ENCODE measurements at regions not wholly inside any gene's neighbourhood (a gene's known extent, or its start where the extent isn't known, plus 50 kb on each side); places are given as distances from the start of the nearest gene placed in this dataset.

GRCh38 chr4:104235967-104236366 is 258.7 kb downstream of the CXXC4 start:
- H3K56ac ChIP-seq (ENCODE audit: insufficient read length, low read depth, low read length) = no peak overlapping the region
- H2BK5ac ChIP-seq (ENCODE audit: insufficient read length, low read length) = no peak overlapping the region
- no peak overlapping the region for H3K4me2 ChIP-seq (ENCODE audit: insufficient read depth, insufficient read length, low read length)
- Mint-ChIP-seq H3K36me3 (ENCODE audit: insufficient read depth in 1 of 3, low read depth in 3 of 3) (no peaks in the 10 kb centered on the region), H3K4me1 (no peaks in the 10 kb centered on the region), H3K27ac (0 out of 7 replicates have a peak overlapping the region, but pooled peaks of 1 of the 3 experiments have one; percentile 49), H3K27me3 (ENCODE audit: low read depth) (no peaks in the 10 kb centered on the region), H3K4me3 (no peak overlapping the region), H3K9me3 (no peaks in the 10 kb centered on the region)
- no peak overlapping the region for H3T11ph ChIP-seq (ENCODE audit: low read length)
- no peak overlapping the region for H2AFZ ChIP-seq (ENCODE audit: low read length)
- H3K9ac ChIP-seq (ENCODE audit: extremely low read depth, insufficient read length, low read length) = no peak overlapping the region
- H3K4me1 ChIP-seq (ENCODE audit: insufficient read depth, low read length) = no peaks in the 10 kb centered on the region
- DNase-seq = no peak
- no peak overlapping the region for H2BK20ac ChIP-seq (ENCODE audit: low read depth, low read length, poor library complexity, severe bottlenecking)
- no peaks in the 10 kb centered on the region for H3K27me3 ChIP-seq (ENCODE audit: insufficient read depth, low read length)
- H3K79me1 ChIP-seq (ENCODE audit: insufficient read depth, low read depth, low read length, poor library complexity, severe bottlenecking) = no peaks in the 10 kb centered on the region
- WGBS (ENCODE audit: extremely low coverage, insufficient read length, low lambda C conversion rate) = no CpG with 5 or more reads among the region's 4 CpGs
- H4K5ac ChIP-seq (ENCODE audit: insufficient read length, low read depth, low read length) = no peak overlapping the region
- H3K4ac ChIP-seq (ENCODE audit: low read depth, low read length) = no peak overlapping the region
- H2BK120ac ChIP-seq (ENCODE audit: low read depth, low read length, poor library complexity, severe bottlenecking) = no peak overlapping the region
- no peaks in the 10 kb centered on the region for H3K23me2 ChIP-seq (ENCODE audit: insufficient read length, low read depth, low read length, poor library complexity, severe bottlenecking)
- no peak overlapping the region for H4K8ac ChIP-seq (replicated peaks; ENCODE audit: insufficient read length, low read depth, low read length)
- H4K91ac ChIP-seq (ENCODE audit: insufficient read length, low read depth, low read length) = no peak overlapping the region
- H2AK5ac ChIP-seq (ENCODE audit: insufficient read length, low read length) = no peak overlapping the region
- H3K18ac ChIP-seq (ENCODE audit: insufficient read length, low read depth, low read length) = no peak overlapping the region
- no peak for TF ChIP-seq CTCF (conservative IDR thresholded peaks at IDR 0.05)
- H2BK12ac ChIP-seq (ENCODE audit: insufficient read length, low read depth, low read length) = no peak overlapping the region
- H2BK15ac ChIP-seq (ENCODE audit: low read depth, low read length) = no peak overlapping the region
- no peak overlapping the region for H3K23ac ChIP-seq (ENCODE audit: insufficient read length, low read depth, low read length)
- H3K9me3 ChIP-seq (ENCODE audit: control insufficient read depth, low read depth, low read length) = no peaks in the 10 kb centered on the region
- H3K27ac ChIP-seq (ENCODE audit: insufficient read length, low read depth, low read length) = no peak overlapping the region
- no peaks in the 10 kb centered on the region for H4K20me1 ChIP-seq (ENCODE audit: control insufficient read depth, insufficient read depth, insufficient read length)
- no peaks in the 10 kb centered on the region for H3K79me2 ChIP-seq (ENCODE audit: insufficient read depth, low read length)
- H3K14ac ChIP-seq (ENCODE audit: insufficient read depth, low read length) = no peak overlapping the region

All from H9 (cell line).